HepG2 (cell line): ENCODE measurements at regions not wholly inside any gene's neighbourhood (a gene's known extent, or its start where the extent isn't known, plus 50 kb on each side); places are given as distances from the start of the nearest gene placed in this dataset.

Experiments
- CBFB ChIP-seq: sonication (generic); formaldehyde crosslinking; IDR thresholded peaks from 2 replicates; pipeline ENCODE4 v1.4.0; 2020; ENCODE audit warnings: missing genetic modification reagents
- ISX ChIP-seq: sonication (generic); formaldehyde crosslinking; conservative IDR thresholded peaks from 2 replicates; pipeline ENCODE4 v1.5.0; 2020; ENCODE audit warnings: missing genetic modification reagents
- MTA3 ChIP-seq: sonication (generic); formaldehyde crosslinking; IDR thresholded peaks from 2 replicates; pipeline ENCODE4 v1.4.0; 2020; ENCODE audit warnings: missing genetic modification reagents
- MYC ChIP-seq: sonication (generic); formaldehyde crosslinking; IDR thresholded peaks from 2 replicates; pipeline ENCODE4 v1.9.0; 2021; ENCODE audit warnings: missing genetic modification reagents, borderline replicate concordance
- RFXANK ChIP-seq: IDR thresholded peaks from 2 replicates; pipeline ENCODE4 v1.6.1; 2016
- SMAD1 ChIP-seq: sonication (generic); formaldehyde crosslinking; IDR thresholded peaks from 2 replicates; pipeline ENCODE4 v1.4.0; 2020; ENCODE audit warnings: missing genetic modification reagents, low read depth, mild to moderate bottlenecking, borderline replicate concordance
- ZBTB21 ChIP-seq: sonication (generic); formaldehyde crosslinking; IDR thresholded peaks from 2 replicates; pipeline ENCODE4 v1.4.0; 2020; ENCODE audit warnings: missing genetic modification reagents
- ZFY ChIP-seq: sonication (generic); formaldehyde crosslinking; IDR thresholded peaks from 2 replicates; pipeline ENCODE4 v1.4.0; 2020; ENCODE audit warnings: missing genetic modification reagents
- ZNF792 ChIP-seq: IDR thresholded peaks from 2 replicates; pipeline ENCODE4 v1.6.1; 2016
- TF ChIP-seq, protein P1 (sequence below): sonication (generic); formaldehyde crosslinking; IDR thresholded peaks from 2 replicates; pipeline ENCODE4 v1.5.0; 2020; ENCODE audit warnings: mild to moderate bottlenecking, missing genetic modification reagents, moderate library complexity
- TF ChIP-seq, protein P2 (sequence below): sonication (generic); formaldehyde crosslinking; IDR thresholded peaks from 2 replicates; pipeline ENCODE4 v1.8.0; 2022; ENCODE audit warnings: low read depth, missing genetic modification reagents
- TF ChIP-seq, protein P3 (sequence below): sonication (generic); formaldehyde crosslinking; IDR thresholded peaks from 2 replicates; pipeline ENCODE4 v1.8.1; 2023; ENCODE audit warnings: mild to moderate bottlenecking, moderate library complexity, missing genetic modification reagents
- TF ChIP-seq, protein P4 (sequence below): sonication (generic); formaldehyde crosslinking; IDR thresholded peaks from 2 replicates; pipeline ENCODE4 v1.5.0; 2020; ENCODE audit warnings: mild to moderate bottlenecking, missing genetic modification reagents, borderline replicate concordance
- TF ChIP-seq, protein P5 (sequence below): sonication (generic); formaldehyde crosslinking; IDR thresholded peaks from 2 replicates; pipeline ENCODE4 v1.4.0; 2020; ENCODE audit warnings: mild to moderate bottlenecking, missing genetic modification reagents

DNA sequence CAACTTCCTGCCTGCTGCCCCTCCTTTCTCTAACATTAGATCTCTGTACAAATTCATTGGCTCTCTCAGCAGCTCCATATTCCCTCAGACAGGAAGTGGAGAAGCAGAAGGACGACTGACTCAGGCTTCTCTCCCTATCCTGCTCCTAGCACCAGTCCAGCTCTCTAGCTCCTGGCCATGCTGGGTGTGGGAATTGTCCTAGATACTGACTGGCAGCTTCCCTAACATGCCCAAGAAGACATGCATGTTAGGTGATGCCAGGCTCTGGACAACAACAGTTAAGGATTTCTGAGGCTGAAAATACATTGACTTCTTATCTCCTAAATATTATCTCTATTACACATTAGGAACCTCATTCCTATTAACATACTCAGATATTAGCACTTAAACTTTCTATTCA, 292.9 kb downstream of the IKZF2 start:
- no peak for TF ChIP-seq MTA3 (CRISPR knock-in tag)
- TF ChIP-seq, protein P1, sequence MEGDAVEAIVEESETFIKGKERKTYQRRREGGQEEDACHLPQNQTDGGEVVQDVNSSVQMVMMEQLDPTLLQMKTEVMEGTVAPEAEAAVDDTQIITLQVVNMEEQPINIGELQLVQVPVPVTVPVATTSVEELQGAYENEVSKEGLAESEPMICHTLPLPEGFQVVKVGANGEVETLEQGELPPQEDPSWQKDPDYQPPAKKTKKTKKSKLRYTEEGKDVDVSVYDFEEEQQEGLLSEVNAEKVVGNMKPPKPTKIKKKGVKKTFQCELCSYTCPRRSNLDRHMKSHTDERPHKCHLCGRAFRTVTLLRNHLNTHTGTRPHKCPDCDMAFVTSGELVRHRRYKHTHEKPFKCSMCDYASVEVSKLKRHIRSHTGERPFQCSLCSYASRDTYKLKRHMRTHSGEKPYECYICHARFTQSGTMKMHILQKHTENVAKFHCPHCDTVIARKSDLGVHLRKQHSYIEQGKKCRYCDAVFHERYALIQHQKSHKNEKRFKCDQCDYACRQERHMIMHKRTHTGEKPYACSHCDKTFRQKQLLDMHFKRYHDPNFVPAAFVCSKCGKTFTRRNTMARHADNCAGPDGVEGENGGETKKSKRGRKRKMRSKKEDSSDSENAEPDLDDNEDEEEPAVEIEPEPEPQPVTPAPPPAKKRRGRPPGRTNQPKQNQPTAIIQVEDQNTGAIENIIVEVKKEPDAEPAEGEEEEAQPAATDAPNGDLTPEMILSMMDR (CRISPR knock-in tag), result no peak
- TF ChIP-seq ZBTB21, result no peak
- TF ChIP-seq RFXANK, result no peak
- TF ChIP-seq CBFB (CRISPR knock-in tag), result no peak
- TF ChIP-seq, protein P2, sequence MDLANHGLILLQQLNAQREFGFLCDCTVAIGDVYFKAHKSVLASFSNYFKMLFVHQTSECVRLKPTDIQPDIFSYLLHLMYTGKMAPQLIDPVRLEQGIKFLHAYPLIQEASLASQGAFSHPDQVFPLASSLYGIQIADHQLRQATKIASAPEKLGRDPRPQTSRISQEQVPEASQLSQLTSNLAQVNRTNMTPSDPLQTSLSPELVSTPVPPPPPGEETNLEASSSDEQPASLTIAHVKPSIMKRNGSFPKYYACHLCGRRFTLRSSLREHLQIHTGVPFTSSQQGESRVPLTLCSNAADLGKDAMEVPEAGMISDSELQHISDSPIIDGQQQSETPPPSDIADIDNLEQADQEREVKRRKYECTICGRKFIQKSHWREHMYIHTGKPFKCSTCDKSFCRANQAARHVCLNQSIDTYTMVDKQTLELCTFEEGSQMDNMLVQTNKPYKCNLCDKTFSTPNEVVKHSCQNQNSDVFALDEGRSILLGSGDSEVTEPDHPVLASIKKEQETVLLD (CRISPR knock-in tag), result no peak
- TF ChIP-seq ISX (CRISPR knock-in tag), result no peak
- TF ChIP-seq, protein P3, sequence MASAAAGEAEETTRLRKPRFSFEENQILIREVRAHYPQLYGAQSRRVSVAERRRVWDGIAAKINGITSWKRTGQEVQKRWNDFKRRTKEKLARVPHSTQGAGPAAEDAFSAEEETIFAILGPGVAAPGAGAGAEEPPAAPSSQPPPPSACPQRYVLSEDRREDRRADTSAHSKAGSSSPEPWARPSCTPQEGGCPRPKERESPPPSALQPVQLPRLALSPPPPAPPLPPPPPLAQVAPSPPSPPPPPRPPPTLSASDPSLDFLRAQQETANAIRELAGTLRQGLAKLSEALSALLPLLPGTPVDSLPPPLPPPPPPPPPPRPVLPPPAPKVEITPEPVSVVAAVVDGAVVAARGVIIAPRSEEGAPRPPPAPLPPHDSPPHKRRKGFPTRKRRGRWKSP, result no peak
- TF ChIP-seq ZFY (CRISPR knock-in tag), result no peak
- TF ChIP-seq ZNF792 (CRISPR knock-in tag), result no peak
- TF ChIP-seq, protein P4, sequence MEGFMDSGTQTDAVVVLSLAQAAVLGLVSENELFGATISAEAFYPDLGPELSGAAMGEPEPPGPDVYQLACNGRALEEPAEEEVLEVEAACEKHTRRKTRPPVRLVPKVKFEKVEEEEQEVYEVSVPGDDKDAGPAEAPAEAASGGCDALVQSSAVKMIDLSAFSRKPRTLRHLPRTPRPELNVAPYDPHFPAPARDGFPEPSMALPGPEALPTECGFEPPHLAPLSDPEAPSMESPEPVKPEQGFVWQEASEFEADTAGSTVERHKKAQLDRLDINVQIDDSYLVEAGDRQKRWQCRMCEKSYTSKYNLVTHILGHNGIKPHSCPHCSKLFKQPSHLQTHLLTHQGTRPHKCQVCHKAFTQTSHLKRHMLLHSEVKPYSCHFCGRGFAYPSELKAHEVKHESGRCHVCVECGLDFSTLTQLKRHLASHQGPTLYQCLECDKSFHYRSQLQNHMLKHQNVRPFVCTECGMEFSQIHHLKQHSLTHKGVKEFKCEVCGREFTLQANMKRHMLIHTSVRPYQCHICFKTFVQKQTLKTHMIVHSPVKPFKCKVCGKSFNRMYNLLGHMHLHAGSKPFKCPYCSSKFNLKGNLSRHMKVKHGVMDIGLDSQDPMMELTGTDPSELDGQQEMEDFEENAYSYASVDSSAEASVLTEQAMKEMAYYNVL (CRISPR knock-in tag), result no peak
- no peak for TF ChIP-seq SMAD1 (CRISPR knock-in tag)
- TF ChIP-seq MYC, result no peak
- TF ChIP-seq, protein P5, sequence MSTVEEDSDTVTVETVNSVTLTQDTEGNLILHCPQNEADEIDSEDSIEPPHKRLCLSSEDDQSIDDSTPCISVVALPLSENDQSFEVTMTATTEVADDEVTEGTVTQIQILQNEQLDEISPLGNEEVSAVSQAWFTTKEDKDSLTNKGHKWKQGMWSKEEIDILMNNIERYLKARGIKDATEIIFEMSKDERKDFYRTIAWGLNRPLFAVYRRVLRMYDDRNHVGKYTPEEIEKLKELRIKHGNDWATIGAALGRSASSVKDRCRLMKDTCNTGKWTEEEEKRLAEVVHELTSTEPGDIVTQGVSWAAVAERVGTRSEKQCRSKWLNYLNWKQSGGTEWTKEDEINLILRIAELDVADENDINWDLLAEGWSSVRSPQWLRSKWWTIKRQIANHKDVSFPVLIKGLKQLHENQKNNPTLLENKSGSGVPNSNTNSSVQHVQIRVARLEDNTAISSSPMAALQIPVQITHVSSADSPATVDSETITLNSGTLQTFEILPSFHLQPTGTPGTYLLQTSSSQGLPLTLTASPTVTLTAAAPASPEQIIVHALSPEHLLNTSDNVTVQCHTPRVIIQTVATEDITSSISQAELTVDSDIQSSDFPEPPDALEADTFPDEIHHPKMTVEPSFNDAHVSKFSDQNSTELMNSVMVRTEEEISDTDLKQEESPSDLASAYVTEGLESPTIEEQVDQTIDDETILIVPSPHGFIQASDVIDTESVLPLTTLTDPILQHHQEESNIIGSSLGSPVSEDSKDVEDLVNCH, result no peak
